ENCODE measurements at regions not wholly inside any gene's neighbourhood (a gene's known extent, or its start where the extent isn't known, plus 50 kb on each side); places are given as distances from the start of the nearest gene placed in this dataset.
A peak's percentile ranks its signal among the peaks of the same experiment; 100 is the strongest.

- no peak for DNase-seq (ENCODE audit: low spot score)
Measured at GRCh38 chr11:92709329-92709728, 260.1 kb upstream of the MTNR1B start.

DNA sequence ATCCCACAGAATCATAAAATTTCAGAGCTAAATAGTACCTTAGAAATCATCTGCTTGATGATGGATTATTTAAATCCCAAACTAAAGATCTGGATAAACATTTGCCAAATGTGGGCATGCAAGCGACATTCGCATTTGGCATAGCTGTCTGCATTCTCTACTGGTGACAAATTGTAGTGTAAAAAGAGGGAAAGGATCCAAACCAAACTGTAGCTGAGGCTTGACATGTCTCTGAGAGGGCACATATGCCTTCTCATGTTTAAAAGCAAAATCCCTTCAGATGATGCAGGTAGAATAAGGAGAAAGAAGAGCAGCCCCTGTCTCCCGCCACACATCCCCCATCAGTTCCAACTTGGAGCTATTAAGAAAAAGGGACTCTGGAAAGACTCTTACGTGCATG lies 257.5 kb upstream of the MTNR1B start:
- DNase-seq (ENCODE audit: low spot score): no peak

DNA sequence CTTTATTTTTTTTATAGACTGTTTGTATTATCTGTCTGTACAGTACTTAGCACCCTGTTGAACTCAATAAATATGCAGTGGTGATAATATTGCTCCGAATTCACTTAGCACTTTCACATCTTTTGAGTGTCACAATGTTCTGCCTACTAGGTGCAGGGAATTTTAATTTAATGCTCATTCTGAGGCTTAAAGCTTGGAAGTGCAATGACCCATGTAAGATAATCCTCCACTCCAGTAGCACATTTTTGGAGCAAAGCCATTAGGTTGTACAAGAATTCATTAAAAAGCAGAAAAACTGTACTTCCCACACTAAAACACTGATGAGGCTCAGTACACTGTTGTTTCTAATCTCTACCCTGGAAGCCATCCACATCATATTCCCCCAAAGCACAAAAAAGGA lies 255.3 kb upstream of the MTNR1B start:
- DNase-seq (ENCODE audit: low spot score): no peak

GRCh38 chr11:92717240-92717639 lies 252.2 kb upstream of the MTNR1B start:
- DNase-seq (ENCODE audit: low spot score): peak; percentile 8

DNA sequence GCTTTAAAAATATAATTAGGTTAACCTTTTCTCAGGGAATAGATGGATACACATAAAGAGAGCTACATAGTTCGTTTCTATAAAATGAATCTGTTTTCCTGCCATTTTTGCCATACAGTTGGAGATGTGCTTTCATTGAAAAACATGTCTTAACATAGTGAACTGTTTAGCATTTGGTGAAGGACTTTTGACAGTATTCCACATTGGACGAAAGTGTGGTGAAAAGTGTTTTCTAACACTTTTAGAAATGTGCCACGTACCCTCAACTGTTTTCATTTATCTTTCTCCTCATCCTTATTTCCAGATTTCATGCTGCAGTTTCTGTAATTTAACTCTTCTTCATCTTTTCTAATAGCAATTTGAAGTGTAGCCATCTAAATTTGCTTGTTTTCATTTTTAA lies 249.1 kb upstream of the MTNR1B start:
- DNase-seq (ENCODE audit: low spot score): no peak

- no peak for DNase-seq (ENCODE audit: low spot score)
Measured at GRCh38 chr11:92725352-92725751, 244.1 kb upstream of the MTNR1B start.

- DNase-seq (ENCODE audit: low spot score): no peak
Measured at GRCh38 chr11:92727123-92727522, 242.3 kb upstream of the MTNR1B start.

- no peak for DNase-seq (ENCODE audit: low spot score)
Measured at GRCh38 chr11:92727769-92728168, 241.7 kb upstream of the MTNR1B start.

GRCh38 chr11:92728628-92729027 lies 240.8 kb upstream of the MTNR1B start:
- DNase-seq (ENCODE audit: low spot score): no peak

DNA sequence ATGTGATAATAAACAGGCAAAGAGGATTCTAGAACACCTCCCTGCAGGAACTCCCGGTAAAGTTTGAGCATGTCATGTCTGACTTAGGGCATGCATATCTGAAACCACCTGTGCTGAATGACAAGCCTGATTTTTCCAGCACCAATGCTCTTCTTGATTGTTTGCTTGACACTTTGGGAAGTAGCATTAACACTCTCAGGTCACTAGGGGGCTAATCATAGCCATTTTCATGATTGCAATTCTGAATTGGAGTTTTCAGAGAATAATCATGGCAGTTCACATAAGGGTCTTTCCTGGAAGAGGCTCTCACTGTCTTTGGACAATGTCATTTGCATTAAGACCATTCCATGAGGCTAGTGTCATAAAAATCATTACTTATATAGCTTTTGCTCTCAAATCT lies 234.4 kb upstream of the MTNR1B start:
- DNase-seq (ENCODE audit: low spot score): peak; percentile 17

DNA sequence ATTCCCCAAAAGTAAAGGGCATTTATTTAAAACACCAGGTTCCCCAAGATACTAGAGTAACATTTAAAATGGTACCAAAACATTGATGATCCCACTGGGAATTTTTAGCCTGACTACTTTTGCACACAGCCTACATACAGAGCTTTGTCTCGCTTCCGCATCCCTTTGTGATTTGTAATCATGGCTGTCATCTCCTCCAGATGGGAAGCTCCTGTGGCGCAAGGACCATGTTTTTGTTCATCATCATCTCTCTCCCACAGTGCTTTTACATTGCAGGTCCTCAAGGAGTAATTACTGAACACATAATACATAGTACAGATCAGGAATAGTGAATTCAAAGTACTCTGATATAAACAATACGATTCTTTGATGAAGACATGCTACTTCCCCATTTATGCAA lies 231.2 kb upstream of the MTNR1B start:
- no peak for DNase-seq (ENCODE audit: low spot score)

GRCh38 chr11:92739041-92739440 lies 230.4 kb upstream of the MTNR1B start:
- no peak for DNase-seq (ENCODE audit: low spot score)

DNA sequence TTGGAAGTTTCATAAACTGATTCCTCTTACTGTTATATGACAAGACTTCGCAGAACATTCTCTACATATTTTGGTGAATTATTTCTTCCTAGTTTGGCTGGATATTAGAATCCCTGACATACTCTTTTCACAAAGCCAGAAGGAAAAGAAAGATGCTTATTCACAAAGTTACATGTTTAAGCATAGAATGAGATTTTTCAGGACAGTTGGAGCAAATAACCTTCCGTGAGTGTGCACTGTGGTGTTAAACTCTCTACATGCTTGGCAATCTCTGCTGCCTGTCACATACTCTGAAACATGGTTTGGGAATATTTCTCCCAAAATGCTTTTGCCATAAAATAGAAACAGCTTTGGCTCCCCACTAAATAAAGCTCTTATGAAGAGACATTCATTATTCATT lies 230.0 kb upstream of the MTNR1B start:
- DNase-seq (ENCODE audit: low spot score): no peak

- DNase-seq (ENCODE audit: low spot score): no peak
Measured at GRCh38 chr11:92740276-92740675, 229.2 kb upstream of the MTNR1B start.

DNA sequence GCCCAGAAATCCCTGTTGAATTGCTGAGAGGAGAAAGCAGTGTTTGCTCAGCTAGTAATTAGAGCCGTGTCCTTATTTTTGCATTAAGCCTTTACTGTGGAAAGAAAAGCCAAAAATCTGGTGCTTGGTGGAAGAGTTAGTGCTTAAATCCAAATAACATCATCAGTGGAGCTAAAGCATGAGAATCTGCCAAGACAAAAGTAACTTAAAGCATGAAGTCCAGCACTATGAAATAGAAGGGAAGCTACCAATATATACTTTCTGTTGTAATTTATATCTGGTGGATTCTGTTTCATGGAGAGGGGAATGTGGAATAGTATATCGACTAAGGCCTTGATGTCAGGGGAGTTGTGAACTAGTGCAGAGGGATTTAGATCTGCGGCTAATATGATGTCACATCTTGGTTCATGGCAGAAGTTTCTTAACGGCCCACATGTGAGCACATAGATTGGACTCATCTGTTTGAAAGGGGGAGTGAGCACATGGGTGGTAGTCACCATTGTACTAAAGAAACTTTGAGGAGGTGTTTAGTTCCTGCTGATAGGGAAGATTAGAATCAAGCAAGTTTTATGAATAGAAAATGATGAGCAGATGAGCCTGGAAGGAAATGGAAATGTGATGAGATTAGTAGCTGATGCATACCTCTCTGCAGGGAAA lies 224.4 kb upstream of the MTNR1B start:
- DNase-seq (ENCODE audit: low spot score): no peak

DNA sequence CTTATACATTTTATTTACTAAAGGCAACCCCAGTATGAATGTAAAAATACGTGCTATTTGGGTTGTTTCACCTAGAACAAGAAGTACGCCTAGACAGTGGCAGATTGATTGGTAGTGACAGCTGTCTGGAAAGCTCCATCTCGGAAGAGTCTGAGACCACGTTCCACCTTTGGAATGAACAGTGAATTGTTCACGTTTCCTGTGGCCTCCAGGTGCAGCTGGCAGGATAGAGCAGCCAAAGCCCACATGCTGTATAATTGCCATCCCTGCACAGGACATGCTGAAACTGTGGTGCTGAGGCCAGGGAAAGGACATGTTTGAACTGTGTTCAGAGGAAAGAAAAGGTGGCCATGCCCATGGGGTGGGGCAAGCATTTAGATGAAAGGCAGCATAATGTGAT lies 218.7 kb upstream of the MTNR1B start:
- DNase-seq (ENCODE audit: low spot score): no peak

DNA sequence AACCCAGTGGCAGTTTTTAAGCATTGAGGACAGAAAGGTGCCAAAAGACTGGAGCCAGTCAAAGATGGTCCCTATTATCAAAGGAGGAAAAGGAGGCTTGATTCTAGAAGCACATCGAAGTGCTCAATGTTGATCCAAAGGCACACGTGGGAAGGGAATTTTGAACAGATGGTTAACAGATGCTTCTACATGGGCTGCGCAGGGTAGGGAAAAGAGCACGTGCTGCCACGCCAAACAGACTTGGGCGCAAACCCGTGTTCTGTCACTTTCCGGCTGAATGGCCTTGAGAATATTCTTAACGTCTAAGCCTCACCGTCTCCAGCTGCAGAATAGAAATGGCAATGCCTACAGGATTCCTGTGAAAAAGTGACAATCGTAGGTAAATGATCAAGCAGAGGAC lies 217.9 kb upstream of the MTNR1B start:
- DNase-seq (ENCODE audit: low spot score): no peak

DNA sequence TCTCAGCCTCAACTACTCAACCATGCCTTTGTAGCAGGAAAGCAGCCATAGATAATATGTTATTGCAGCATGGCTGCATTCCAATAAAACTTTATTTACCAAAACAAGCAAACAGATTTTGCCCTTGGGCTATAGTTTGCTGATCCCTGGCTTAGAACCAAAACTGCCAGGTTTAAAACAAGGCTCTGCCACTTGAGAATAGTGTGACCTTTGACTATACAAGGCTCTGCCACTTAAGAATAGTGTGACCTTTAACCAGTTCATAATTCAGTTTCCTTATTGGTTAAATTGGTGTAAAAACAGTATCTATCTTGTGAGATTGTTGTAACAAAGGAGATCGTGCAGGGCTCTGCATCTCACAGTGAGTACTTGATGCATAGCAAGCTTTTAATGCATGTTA lies 217.3 kb upstream of the MTNR1B start:
- no peak for DNase-seq (ENCODE audit: low spot score)

DNA sequence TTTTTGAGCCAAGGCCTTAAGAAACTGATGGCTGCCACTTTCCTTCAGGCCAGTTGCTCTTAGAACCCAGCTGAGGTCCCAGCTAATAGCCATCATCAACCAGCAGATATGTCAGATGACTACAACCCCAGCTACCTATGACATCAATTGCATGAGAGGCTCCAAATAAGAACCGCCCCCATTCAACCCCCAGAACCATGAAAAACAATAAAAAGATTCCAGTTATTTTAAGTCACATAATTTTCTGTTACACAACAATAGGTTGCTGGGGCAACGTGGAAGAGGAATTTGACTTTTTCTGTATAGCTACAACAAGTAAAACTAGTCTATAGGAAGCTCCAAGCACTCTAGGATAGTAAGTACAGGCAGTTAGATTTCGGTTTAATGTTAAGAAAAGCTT lies 216.3 kb upstream of the MTNR1B start:
- DNase-seq (ENCODE audit: low spot score): no peak

DNA sequence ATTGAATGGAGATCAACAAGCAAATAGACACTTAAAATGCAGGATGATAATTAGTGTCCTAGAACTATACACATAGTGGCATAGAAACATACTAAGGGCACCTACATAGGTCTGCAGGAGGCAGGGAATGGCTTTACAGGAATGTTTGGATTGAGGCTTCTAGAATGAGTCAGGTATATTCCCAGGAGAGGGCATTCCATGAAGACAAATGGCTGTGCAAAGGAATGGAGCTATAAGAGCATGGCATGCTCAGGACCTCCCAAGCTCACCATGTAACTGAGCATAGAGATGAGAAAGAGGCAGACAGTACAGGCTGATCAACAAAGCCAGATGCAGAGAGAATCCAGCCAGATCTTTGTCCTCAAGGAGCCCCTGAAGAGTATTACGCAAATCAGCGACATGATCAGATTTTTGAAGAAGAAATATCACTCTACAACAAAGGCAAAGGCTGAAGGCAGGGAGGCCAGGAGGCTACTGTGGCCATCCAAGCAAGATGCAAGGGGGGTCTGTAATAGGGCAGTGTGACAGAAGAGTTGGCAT lies 211.1 kb upstream of the MTNR1B start:
- DNase-seq (ENCODE audit: low spot score): peak; percentile 45

GRCh38 chr11:92759571-92760214 lies 209.8 kb upstream of the MTNR1B start:
- no peak for DNase-seq (ENCODE audit: low spot score)

- DNase-seq (ENCODE audit: low spot score): no peak
Measured at GRCh38 chr11:92762121-92762540, 207.3 kb upstream of the MTNR1B start.

- no peak for DNase-seq (ENCODE audit: low spot score)
Measured at GRCh38 chr11:92763336-92763735, 206.1 kb upstream of the MTNR1B start.

DNA sequence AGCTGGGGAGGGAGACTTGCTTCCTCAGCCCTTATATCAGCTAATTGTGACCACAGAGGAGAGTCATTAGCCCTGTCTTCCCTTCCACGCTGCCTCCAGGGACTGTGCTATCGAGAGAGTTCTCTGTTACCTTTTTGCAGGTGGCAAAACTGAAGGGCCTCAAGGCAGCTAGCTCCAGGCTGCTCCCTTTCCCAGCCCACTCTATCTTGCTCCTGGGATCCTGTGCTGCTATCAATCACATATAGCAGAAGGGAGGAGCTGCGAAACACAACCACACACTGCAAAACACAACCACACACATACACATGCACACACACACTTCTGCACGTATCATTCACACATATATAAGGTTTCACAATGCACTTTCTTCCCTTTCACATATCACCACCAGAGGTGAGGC lies 205.3 kb upstream of the MTNR1B start:
- no peak for DNase-seq (ENCODE audit: low spot score)
